Activated naive CD8-positive, alpha-beta T cell (primary cell): ENCODE measurements at regions not wholly inside any gene's neighbourhood (a gene's known extent, or its start where the extent isn't known, plus 50 kb on each side); places are given as distances from the start of the nearest gene placed in this dataset.
"Not testable (repeated sequence)": the region's sequence is repeated elsewhere in the genome, so short reads cannot be mapped to it uniquely, and the experiment has no call there.

ENCODE experiments used
- H3K27ac Mint-ChIP-seq: one replicate; pipeline ENCODE4 v1.8.0; 2021; ENCODE audit warnings: mixed read lengths
- H3K27me3 Mint-ChIP-seq: one replicate; pipeline ENCODE4 v1.8.0; 2021; ENCODE audit warnings: mixed read lengths
- H3K36me3 Mint-ChIP-seq: one replicate; pipeline ENCODE4 v1.8.0; 2021; ENCODE audit warnings: mixed read lengths
- H3K4me1 Mint-ChIP-seq: one replicate; pipeline ENCODE4 v1.8.0; 2021; ENCODE audit warnings: low read depth, mixed read lengths
- H3K4me3 Mint-ChIP-seq: one replicate; pipeline ENCODE4 v1.8.0; 2021; ENCODE audit warnings: mild to moderate bottlenecking, mixed read lengths
- H3K9me3 Mint-ChIP-seq: one replicate; pipeline ENCODE4 v1.8.0; 2021; ENCODE audit warnings: low read depth, mixed read lengths

- H3K27ac Mint-ChIP-seq, H3K36me3 Mint-ChIP-seq, H3K4me1 Mint-ChIP-seq, H3K4me3 Mint-ChIP-seq, H3K27me3 Mint-ChIP-seq, H3K9me3 Mint-ChIP-seq: not testable (repeated sequence)
Observed at GRCh38 chr21:6363591-6363990, 4157.8 kb upstream of the TPTE start.

- H3K4me1 Mint-ChIP-seq, H3K27ac Mint-ChIP-seq, H3K4me3 Mint-ChIP-seq, H3K36me3 Mint-ChIP-seq, H3K27me3 Mint-ChIP-seq, H3K9me3 Mint-ChIP-seq: not testable (repeated sequence)
Observed at GRCh38 chr21:6368824-6369223, 4152.6 kb upstream of the TPTE start.

- not testable (repeated sequence) for H3K27me3 Mint-ChIP-seq, H3K4me1 Mint-ChIP-seq, H3K27ac Mint-ChIP-seq, H3K4me3 Mint-ChIP-seq, H3K36me3 Mint-ChIP-seq, H3K9me3 Mint-ChIP-seq
Observed at GRCh38 chr21:6373253-6373652, 4148.1 kb upstream of the TPTE start.

- H3K27ac Mint-ChIP-seq = peak overlapping the region; percentile 47
- H3K36me3 Mint-ChIP-seq, H3K27me3 Mint-ChIP-seq, H3K9me3 Mint-ChIP-seq, H3K4me3 Mint-ChIP-seq, H3K4me1 Mint-ChIP-seq: not testable (repeated sequence)
Observed at GRCh38 chr21:6374232-6374631, 4147.2 kb upstream of the TPTE start.

DNA sequence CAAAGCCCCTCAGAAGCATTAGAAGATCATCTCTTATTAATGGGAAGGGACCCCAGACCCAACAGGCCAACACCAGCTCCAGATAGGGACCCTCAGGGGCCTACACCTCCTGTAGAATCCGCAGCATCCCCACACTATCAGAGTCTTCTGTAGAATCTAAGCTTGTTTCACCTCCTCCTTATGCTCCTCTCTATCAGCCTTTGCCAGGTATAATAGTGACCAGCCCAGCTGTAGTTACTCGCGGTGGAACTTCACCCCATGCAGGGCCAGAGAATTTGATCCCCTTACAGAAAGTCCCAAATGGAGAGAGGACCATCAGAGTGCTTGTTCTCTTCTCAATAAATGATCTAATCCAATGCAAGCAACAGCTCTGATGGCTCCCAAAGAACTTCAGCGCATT lies 4146.5 kb upstream of the TPTE start:
- H3K9me3 Mint-ChIP-seq, H3K36me3 Mint-ChIP-seq, H3K27ac Mint-ChIP-seq, H3K4me1 Mint-ChIP-seq, H3K4me3 Mint-ChIP-seq, H3K27me3 Mint-ChIP-seq: not testable (repeated sequence)

- not testable (repeated sequence) for H3K4me3 Mint-ChIP-seq, H3K36me3 Mint-ChIP-seq, H3K27me3 Mint-ChIP-seq, H3K27ac Mint-ChIP-seq, H3K4me1 Mint-ChIP-seq, H3K9me3 Mint-ChIP-seq
Observed at GRCh38 chr21:6375776-6376175, 4145.6 kb upstream of the TPTE start.

GRCh38 chr21:6376321-6377070 lies 4144.9 kb upstream of the TPTE start:
- H3K4me3 Mint-ChIP-seq, H3K4me1 Mint-ChIP-seq, H3K27me3 Mint-ChIP-seq, H3K9me3 Mint-ChIP-seq, H3K36me3 Mint-ChIP-seq, H3K27ac Mint-ChIP-seq: not testable (repeated sequence)
